ENCODE measurements at regions not wholly inside any gene's neighbourhood (a gene's known extent, or its start where the extent isn't known, plus 50 kb on each side); places are given as distances from the start of the nearest gene placed in this dataset.

DNA sequence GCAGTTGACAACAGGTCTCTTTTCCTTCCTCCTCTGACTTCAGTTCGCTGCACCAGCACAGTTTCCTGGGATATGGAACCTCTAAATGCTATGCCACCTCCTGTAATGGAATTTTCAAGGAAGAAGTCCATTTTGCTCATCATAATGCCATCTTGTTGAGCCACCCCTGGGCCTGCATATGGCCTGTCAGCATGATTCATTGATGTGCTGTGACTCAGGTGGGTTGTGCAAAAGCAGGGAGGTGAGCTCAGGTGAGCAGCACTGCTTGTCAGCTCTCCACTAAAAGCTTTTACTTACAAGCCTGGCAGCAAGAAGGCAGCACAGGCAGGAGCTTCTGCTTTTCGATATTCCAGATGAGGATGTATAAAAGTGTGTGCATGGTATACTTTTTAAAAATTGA is 247.1 kb upstream of the LMCD1 start:
- TF ChIP-seq, protein P1, sequence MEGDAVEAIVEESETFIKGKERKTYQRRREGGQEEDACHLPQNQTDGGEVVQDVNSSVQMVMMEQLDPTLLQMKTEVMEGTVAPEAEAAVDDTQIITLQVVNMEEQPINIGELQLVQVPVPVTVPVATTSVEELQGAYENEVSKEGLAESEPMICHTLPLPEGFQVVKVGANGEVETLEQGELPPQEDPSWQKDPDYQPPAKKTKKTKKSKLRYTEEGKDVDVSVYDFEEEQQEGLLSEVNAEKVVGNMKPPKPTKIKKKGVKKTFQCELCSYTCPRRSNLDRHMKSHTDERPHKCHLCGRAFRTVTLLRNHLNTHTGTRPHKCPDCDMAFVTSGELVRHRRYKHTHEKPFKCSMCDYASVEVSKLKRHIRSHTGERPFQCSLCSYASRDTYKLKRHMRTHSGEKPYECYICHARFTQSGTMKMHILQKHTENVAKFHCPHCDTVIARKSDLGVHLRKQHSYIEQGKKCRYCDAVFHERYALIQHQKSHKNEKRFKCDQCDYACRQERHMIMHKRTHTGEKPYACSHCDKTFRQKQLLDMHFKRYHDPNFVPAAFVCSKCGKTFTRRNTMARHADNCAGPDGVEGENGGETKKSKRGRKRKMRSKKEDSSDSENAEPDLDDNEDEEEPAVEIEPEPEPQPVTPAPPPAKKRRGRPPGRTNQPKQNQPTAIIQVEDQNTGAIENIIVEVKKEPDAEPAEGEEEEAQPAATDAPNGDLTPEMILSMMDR (IDR thresholded peaks at IDR 0.05; ENCODE audit: low read depth, low read length): no peak
- TF ChIP-seq MYC (IDR thresholded peaks at IDR 0.05; ENCODE audit: low read depth, low read length): no peak
- TF ChIP-seq POLR2A (IDR thresholded peaks at IDR 0.05; ENCODE audit: extremely low read depth, insufficient read length): no peak
- TF ChIP-seq, protein P2, sequence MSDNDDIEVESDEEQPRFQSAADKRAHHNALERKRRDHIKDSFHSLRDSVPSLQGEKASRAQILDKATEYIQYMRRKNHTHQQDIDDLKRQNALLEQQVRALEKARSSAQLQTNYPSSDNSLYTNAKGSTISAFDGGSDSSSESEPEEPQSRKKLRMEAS (IDR thresholded peaks at IDR 0.05; ENCODE audit: low read depth, low read length): no peak

All from NB4 (cell line).